HG02763 (cell line): ENCODE measurements at regions not wholly inside any gene's neighbourhood (a gene's known extent, or its start where the extent isn't known, plus 50 kb on each side); places are given as distances from the start of the nearest gene placed in this dataset.

Experiments
- ATAC-seq: cut with Tn5 transposase; IDR thresholded peaks from one replicate; pipeline ENCODE4 v1.9.1; 2021; ENCODE audit warnings: mild to moderate bottlenecking, moderate library complexity; ENCODE audit not compliant: unreplicated experiment

GRCh38 chr17:72338304-72338703, 217.5 kb downstream of the SOX9 start:
- ATAC-seq: no peak

DNA sequence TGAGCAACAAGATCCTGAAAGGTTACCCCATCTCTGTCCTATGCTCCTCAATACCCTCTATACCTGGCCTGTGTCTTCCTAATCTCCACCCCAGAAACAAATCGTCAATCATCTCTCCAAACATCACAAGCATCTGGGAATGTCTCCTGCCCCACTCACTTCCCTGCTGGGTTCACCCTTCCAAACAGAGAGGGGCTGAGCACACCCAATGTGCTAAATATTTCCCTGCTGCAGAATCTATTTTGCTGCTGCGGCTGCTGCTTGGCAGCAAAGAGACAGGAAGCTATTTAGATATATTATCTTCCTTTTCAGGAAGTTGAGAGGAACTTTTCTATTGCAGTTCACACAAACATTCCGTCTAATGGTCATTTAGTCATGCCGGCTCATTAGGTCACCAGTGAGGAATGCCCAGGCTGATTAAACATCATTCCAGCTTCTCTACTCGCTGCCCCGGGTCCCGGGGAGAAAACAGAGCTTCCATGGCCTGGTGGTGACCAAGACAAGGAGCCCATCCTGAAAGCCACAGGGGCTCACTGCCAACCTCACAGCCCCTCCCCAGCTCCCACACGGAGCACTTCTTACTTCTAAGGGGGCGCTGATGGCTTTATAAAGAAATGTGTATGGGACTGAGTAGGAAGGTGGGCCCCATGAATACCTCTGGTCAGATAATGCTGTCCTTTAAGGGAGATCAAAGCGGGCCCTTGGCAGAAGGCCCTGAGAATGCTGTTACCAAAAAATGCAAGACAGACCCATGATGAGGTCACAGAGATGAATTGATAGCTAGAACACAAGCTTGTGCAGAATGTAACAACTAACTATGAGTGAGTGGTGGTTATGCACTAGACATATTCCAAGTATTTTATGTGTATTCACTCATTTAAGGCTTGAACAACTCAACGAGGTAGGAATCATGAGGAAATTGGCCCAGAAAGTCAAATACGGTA, 218.3 kb downstream of the SOX9 start:
- ATAC-seq: no peak

- no peak for ATAC-seq
Measured at GRCh38 chr17:72340836-72341235, 220.0 kb downstream of the SOX9 start.

DNA sequence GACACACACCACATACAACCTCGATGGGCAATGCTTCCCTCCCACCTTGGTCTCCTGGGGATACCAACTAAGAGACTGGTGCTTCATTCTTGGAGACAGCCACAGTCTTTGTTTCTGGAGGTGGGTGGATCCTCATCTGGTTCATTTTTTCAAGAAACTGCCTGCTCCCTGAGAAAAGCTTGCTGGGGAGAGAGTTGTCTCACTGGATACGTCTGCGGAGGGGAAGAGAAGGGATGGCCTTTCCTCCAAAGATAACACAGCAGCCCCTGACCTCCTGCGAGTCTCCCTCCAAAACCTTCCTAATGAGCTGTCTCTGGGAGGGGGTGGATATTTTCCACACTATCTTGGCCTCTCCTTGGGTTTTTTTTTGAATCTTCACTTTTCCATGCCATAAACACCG, 221.2 kb downstream of the SOX9 start:
- no peak for ATAC-seq

- ATAC-seq: no peak
Measured at GRCh38 chr17:72342627-72343527, 222.1 kb downstream of the SOX9 start.

DNA sequence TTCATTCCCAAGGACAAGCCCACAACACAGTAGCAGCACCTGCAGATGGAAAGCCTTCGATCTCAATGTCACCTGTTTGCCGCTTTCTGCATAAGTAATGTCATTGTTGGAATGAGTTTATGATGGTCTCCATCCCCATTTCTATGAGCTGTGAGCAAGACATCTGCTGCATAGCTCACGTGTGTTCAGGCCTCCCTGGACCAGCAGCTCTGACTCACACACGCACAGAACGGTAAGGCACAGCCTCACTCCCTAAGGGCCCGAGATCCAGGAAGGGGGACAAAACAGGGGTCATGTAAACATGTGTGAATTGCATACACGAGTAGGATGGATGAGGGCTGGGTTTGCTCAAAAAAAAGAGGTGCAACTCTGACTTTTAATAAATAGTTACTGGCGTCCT, 223.1 kb downstream of the SOX9 start:
- no peak for ATAC-seq

GRCh38 chr17:72344613-72345012, 223.8 kb downstream of the SOX9 start:
- ATAC-seq: no peak

- no peak for ATAC-seq
Measured at GRCh38 chr17:72345088-72345487, 224.3 kb downstream of the SOX9 start.

GRCh38 chr17:72345536-72345935, 224.7 kb downstream of the SOX9 start:
- no peak for ATAC-seq

GRCh38 chr17:72346306-72346705, 225.5 kb downstream of the SOX9 start:
- ATAC-seq: no peak

GRCh38 chr17:72349011-72349410, 228.2 kb downstream of the SOX9 start:
- no peak for ATAC-seq

GRCh38 chr17:72349491-72349995, 228.7 kb downstream of the SOX9 start:
- no peak for ATAC-seq

DNA sequence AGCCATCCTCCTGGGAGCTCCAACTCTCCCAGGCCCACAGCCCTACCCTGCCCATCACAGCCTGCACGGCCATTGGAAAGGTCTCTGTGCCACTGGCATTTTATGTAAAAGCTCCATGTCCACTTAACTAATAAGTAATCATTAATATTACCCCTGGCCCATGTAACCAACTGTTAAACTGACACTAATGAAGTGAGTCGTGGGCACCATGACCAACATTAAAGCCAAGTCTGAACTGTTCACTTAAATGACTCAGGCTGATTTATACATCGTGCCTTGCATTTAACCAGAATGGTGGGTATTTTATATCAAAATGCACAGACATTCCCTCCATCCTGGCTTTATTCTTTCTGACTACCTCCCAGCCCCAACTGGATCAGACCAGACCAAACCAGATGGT, 229.3 kb downstream of the SOX9 start:
- no peak for ATAC-seq

GRCh38 chr17:72351365-72351764, 230.5 kb downstream of the SOX9 start:
- ATAC-seq: no peak

GRCh38 chr17:72351884-72352346, 231.1 kb downstream of the SOX9 start:
- ATAC-seq: no peak

DNA sequence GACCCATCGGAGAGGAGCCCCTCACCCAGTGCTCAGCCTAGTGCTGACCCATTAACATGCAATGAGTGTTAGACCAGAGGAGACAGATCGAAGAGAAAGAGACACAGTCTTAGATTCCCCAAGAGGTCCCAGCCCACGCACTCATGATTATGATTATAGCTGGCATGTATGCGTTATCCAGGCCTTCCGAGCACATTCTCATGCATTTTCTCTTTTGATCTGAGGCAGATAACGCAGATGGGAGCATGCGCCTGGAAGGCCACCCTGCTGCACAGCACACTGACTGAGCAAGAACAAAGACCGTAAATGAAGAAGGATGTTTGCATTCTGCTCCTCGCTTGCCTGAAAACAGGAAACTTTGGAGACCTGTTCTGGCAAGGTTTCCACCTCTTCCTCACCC, 232.7 kb downstream of the SOX9 start:
- ATAC-seq: no peak

GRCh38 chr17:72354071-72354470, 233.3 kb downstream of the SOX9 start:
- no peak for ATAC-seq

DNA sequence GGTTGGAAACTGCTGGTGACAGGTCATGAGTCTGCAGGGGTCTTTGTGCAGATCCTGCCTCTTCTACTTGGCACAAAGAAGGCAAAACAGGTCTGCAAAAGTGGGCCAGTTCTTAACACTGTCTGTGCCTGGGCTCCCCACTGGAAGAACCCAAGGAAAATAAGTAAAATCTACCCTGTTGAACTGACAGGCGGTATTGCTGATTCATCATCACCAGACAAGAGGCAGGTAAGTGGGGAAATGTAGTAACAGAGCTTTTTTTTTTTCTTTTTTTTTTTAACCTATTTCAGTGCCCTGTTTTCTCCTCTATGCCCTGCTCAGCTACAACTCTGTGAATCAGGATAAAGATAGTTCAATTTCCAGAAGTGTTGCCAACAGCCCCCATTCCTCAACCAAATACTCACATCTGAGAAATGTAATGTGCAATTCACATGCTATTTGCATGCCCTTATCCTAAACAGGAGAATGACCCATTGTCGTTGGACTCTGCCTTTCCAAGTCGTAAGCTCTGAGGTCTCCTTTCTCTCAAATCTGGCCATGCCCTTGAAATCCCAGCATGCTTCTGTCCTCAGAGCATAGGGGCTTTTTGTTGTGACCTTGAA, 237.0 kb downstream of the SOX9 start:
- ATAC-seq: no peak

GRCh38 chr17:72358465-72358864, 237.6 kb downstream of the SOX9 start:
- ATAC-seq: no peak

DNA sequence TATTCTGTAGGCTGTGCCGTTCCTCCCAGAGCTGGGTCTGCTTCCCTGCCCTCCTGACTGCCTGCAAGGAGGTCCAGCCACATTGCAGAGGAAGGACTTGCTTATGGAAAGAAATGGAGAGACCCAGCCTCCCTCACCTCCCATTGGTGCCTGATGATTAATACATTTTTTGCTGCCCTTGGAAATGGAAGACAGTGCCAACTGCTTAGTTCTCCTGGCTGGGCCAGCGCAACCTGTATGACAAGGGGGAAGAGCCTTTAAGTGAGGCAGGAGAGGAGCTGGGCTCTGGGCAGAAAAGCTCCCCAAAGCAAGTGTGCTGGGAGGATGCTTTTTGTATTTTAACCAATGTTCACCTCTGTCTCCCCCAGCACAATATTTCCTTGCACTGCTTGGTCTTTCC, 238.5 kb downstream of the SOX9 start:
- no peak for ATAC-seq

DNA sequence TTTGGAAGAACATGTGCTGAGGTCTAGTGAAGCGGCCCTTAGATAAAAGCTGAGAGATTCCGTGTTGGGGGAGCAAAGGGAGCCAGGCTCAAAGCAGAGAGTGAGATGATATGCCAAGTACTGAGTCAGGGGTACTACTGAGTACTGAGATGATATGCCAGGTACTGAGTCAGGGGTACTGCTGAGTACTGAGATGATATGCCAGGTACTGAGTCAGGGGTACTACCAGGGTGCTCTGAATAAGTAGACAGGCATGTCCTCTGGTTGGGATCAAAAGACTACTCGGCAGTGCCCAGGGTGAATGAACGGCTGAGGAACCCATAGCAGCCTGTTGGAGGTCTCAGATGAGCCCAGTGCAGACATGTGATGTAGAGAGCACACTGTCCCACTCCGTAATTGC, 239.0 kb downstream of the SOX9 start:
- ATAC-seq: no peak
